ENCODE measurements at regions not wholly inside any gene's neighbourhood (a gene's known extent, or its start where the extent isn't known, plus 50 kb on each side); places are given as distances from the start of the nearest gene placed in this dataset.

GRCh38 chr2:9751831-9752230 is 91.4 kb upstream of the TAF1B start:
- no peak for TF ChIP-seq CTCF (IDR thresholded peaks at IDR 0.05; ENCODE audit: low read depth, low read length)
- Histone ChIP-seq H3K36me3 (no peaks in the 10 kb centered on the region), H3K27me3 (no peaks in the 10 kb centered on the region), H3K9me3 (ENCODE audit: low read depth) (no peaks in the 10 kb centered on the region), H3K4me1 (ENCODE audit: low read depth) (peaks cover 3% of the 10 kb centered on the region), H3K27ac (no peak overlapping the region), H3K4me3 (no peak overlapping the region)
- no peak for DNase-seq (ENCODE audit: low read depth in 1 of 2, low spot score in 1 of 2)

- H3K27ac ChIP-seq = no peak overlapping the region
- TF ChIP-seq CTCF (IDR thresholded peaks at IDR 0.05; ENCODE audit: low read depth, low read length) = no peak
Observed at GRCh38 chr2:9752441-9753275, 90.6 kb upstream of the TAF1B start.

GRCh38 chr2:9753276-9753600 is 90.0 kb upstream of the TAF1B start:
- Histone ChIP-seq H3K4me1 (ENCODE audit: low read depth) (peaks cover 15% of the 10 kb centered on the region), H3K27me3 (no peaks in the 10 kb centered on the region), H3K36me3 (no peaks in the 10 kb centered on the region), H3K4me3 (no peak overlapping the region), H3K9me3 (ENCODE audit: low read depth) (no peaks in the 10 kb centered on the region), H3K27ac (no peak overlapping the region)
- no peak for TF ChIP-seq CTCF (IDR thresholded peaks at IDR 0.05; ENCODE audit: low read depth, low read length)
- peak in 1 of 2 donors; percentile 87 for DNase-seq (ENCODE audit: low read depth in 1 of 2, low spot score in 1 of 2)

More at GRCh38 chr2:9752441-9753275, 90.6 kb upstream of the TAF1B start:
- H3K4me1 ChIP-seq (ENCODE audit: low read depth) = peaks cover 9% of the 10 kb centered on the region
- no peaks in the 10 kb centered on the region for H3K27me3 ChIP-seq
- no peaks in the 10 kb centered on the region for H3K36me3 ChIP-seq
- H3K9me3 ChIP-seq (ENCODE audit: low read depth) = no peaks in the 10 kb centered on the region
- peak in 1 of 2 donors; percentile 33 for DNase-seq (ENCODE audit: low read depth in 1 of 2, low spot score in 1 of 2)
- H3K4me3 ChIP-seq = no peak overlapping the region

GRCh38 chr2:9753665-9754531 is 89.4 kb upstream of the TAF1B start:
- H3K27ac ChIP-seq = no peak overlapping the region
- H3K9me3 ChIP-seq (ENCODE audit: low read depth) = no peaks in the 10 kb centered on the region
- H3K36me3 ChIP-seq = no peaks in the 10 kb centered on the region
- no peaks in the 10 kb centered on the region for H3K27me3 ChIP-seq
- no peak for TF ChIP-seq CTCF (IDR thresholded peaks at IDR 0.05; ENCODE audit: low read depth, low read length)
- H3K4me1 ChIP-seq (ENCODE audit: low read depth) = peaks cover 21% of the 10 kb centered on the region
- no peak for DNase-seq (ENCODE audit: low read depth in 1 of 2, low spot score in 1 of 2)
- no peak overlapping the region for H3K4me3 ChIP-seq

GRCh38 chr2:9754532-9754887 is 88.8 kb upstream of the TAF1B start:
- Histone ChIP-seq H3K27me3 (no peaks in the 10 kb centered on the region), H3K4me3 (no peak overlapping the region), H3K4me1 (ENCODE audit: low read depth) (peaks cover 23% of the 10 kb centered on the region), H3K36me3 (no peaks in the 10 kb centered on the region), H3K9me3 (ENCODE audit: low read depth) (no peaks in the 10 kb centered on the region), H3K27ac (no peak overlapping the region)
- TF ChIP-seq CTCF (IDR thresholded peaks at IDR 0.05; ENCODE audit: low read depth, low read length) = no peak
- DNase-seq (ENCODE audit: low read depth in 1 of 2, low spot score in 1 of 2) = no peak

Measured in cardiac muscle cell (in vitro differentiated cells and primary cell).